ENCODE measurements at regions not wholly inside any gene's neighbourhood (a gene's known extent, or its start where the extent isn't known, plus 50 kb on each side); places are given as distances from the start of the nearest gene placed in this dataset.

- peak; percentile 100 for TF ChIP-seq CTCF (IDR thresholded peaks at IDR 0.05; ENCODE audit: poor library complexity)
- TF ChIP-seq EZH2 (IDR thresholded peaks at IDR 0.05; ENCODE audit: borderline replicate concordance) = no peak
- no peak for TF ChIP-seq EZH2phosphoT487 (IDR thresholded peaks at IDR 0.05; ENCODE audit: low read depth, severe bottlenecking, unreplicated experiment)
Observed at GRCh38 chrX:52261463-52262194, 76.9 kb downstream of the MAGED4 start.
